OCI-LY1 (cell line): ENCODE measurements at regions not wholly inside any gene's neighbourhood (a gene's known extent, or its start where the extent isn't known, plus 50 kb on each side); places are given as distances from the start of the nearest gene placed in this dataset.

Experiments
- H2AFZ ChIP-seq: fragments of 200-600 bp; sonication (generic), shearing (Covaris generic); 2 replicates; pipeline ENCODE4 v1.6.0; 2014; ENCODE audit warnings: antibody characterized with exemption, mild to moderate bottlenecking, low read length
- H3F3A ChIP-seq: fragments of 200-600 bp; sonication (generic), shearing (Covaris generic); 2 replicates; pipeline ENCODE4 v1.6.0; 2014; ENCODE audit warnings: mild to moderate bottlenecking, antibody characterized with exemption, low read length, moderate library complexity; ENCODE audit not compliant: insufficient read depth
- H3K27ac ChIP-seq: fragments of 200-600 bp; sonication (generic); 2 replicates; pipeline ENCODE4 v1.5.1; 2014; ENCODE audit warnings: low read length, mixed run types, mild to moderate bottlenecking, low read depth; ENCODE audit not compliant: poor library complexity, severe bottlenecking
- H3K27me3 ChIP-seq: fragments of 200-600 bp; sonication (generic); 2 replicates; pipeline ENCODE4 v1.6.0; 2014; ENCODE audit warnings: antibody characterized with exemption, mild to moderate bottlenecking, low read length, moderate library complexity; ENCODE audit not compliant: insufficient read depth
- H3K36me3 ChIP-seq: fragments of 200-600 bp; sonication (generic); 2 replicates; pipeline ENCODE4 v1.6.1; 2014; ENCODE audit warnings: mild to moderate bottlenecking, antibody characterized with exemption, low read length, moderate library complexity, mixed read lengths; ENCODE audit not compliant: insufficient read depth
- H3K4me1 ChIP-seq: fragments of 200-600 bp; sonication (generic); 2 replicates; pipeline ENCODE4 v1.5.1; 2014; ENCODE audit warnings: mild to moderate bottlenecking, low read length, moderate library complexity; ENCODE audit not compliant: insufficient read depth, severe bottlenecking
- H3K4me2 ChIP-seq: fragments of 200-600 bp; sonication (generic), shearing (Covaris generic); 2 replicates; pipeline ENCODE4 v1.6.1; 2014; ENCODE audit warnings: low read length
- H3K4me3 ChIP-seq: fragments of 200-600 bp; sonication (generic); 2 replicates; pipeline ENCODE4 v1.5.1; 2014; ENCODE audit warnings: low read length, low read depth, mild to moderate bottlenecking, mixed read lengths; ENCODE audit not compliant: poor library complexity, severe bottlenecking
- H3K79me2 ChIP-seq: fragments of 200-600 bp; shearing (Covaris generic); 2 replicates; pipeline ENCODE4 v1.6.1; 2016; ENCODE audit warnings: mixed run types, low read length, mixed read lengths; ENCODE audit not compliant: insufficient read depth
- H3K9ac ChIP-seq: fragments of 200-600 bp; sonication (generic), shearing (Covaris generic); 2 replicates; pipeline ENCODE4 v1.6.1; 2014; ENCODE audit warnings: mild to moderate bottlenecking, low read length, mixed read lengths
- H3K9me2 ChIP-seq: fragments of 200-600 bp; sonication (generic), shearing (Covaris generic); 2 replicates; pipeline ENCODE4 v1.6.1; 2014; ENCODE audit warnings: low read depth, mild to moderate bottlenecking, low read length, mixed read lengths
- H3K9me3 ChIP-seq: fragments of 200-600 bp; shearing (Covaris generic); 2 replicates; pipeline ENCODE4 v1.6.1; 2014; ENCODE audit warnings: low read length, mixed read lengths
- H4K20me1 ChIP-seq: fragments of 200-600 bp; sonication (generic), shearing (Covaris generic); 2 replicates; pipeline ENCODE4 v1.6.0; 2016; ENCODE audit warnings: mild to moderate bottlenecking, low read length; ENCODE audit not compliant: insufficient read depth
- EZH2 ChIP-seq: fragments of 200-600 bp; sonication (generic), shearing (Covaris generic); IDR thresholded peaks from 2 replicates; pipeline ENCODE4 v1.8.0; 2017; ENCODE audit warnings: borderline replicate concordance, mixed run types, mild to moderate bottlenecking, antibody characterized with exemption, low read length, moderate library complexity, mixed read lengths
- TF ChIP-seq, protein P1 (sequence below): fragments of 200-600 bp; sonication (generic), shearing (Covaris generic); IDR thresholded peaks from 2 replicates; pipeline ENCODE4 v1.5.1; 2017; ENCODE audit warnings: mild to moderate bottlenecking, antibody characterized with exemption, low read length, moderate library complexity, mixed read lengths

GRCh38 chr1:63268876-63269275, 53.5 kb upstream of the FOXD3 start:
- Histone ChIP-seq H3K9me2 (no peaks in the 10 kb centered on the region), H3K27ac (no peak overlapping the region), H3K9ac (no peak overlapping the region), H3F3A (no peaks in the 10 kb centered on the region), H3K4me3 (no peak overlapping the region), H2AFZ (no peak overlapping the region), H4K20me1 (no peaks in the 10 kb centered on the region), H3K27me3 (no peaks in the 10 kb centered on the region), H3K4me1 (no peaks in the 10 kb centered on the region), H3K79me2 (no peaks in the 10 kb centered on the region), H3K36me3 (no peaks in the 10 kb centered on the region), H3K9me3 (no peaks in the 10 kb centered on the region), H3K4me2 (no peak overlapping the region)
- TF ChIP-seq EZH2, result no peak
- TF ChIP-seq, protein P1, sequence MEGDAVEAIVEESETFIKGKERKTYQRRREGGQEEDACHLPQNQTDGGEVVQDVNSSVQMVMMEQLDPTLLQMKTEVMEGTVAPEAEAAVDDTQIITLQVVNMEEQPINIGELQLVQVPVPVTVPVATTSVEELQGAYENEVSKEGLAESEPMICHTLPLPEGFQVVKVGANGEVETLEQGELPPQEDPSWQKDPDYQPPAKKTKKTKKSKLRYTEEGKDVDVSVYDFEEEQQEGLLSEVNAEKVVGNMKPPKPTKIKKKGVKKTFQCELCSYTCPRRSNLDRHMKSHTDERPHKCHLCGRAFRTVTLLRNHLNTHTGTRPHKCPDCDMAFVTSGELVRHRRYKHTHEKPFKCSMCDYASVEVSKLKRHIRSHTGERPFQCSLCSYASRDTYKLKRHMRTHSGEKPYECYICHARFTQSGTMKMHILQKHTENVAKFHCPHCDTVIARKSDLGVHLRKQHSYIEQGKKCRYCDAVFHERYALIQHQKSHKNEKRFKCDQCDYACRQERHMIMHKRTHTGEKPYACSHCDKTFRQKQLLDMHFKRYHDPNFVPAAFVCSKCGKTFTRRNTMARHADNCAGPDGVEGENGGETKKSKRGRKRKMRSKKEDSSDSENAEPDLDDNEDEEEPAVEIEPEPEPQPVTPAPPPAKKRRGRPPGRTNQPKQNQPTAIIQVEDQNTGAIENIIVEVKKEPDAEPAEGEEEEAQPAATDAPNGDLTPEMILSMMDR, result no peak

DNA sequence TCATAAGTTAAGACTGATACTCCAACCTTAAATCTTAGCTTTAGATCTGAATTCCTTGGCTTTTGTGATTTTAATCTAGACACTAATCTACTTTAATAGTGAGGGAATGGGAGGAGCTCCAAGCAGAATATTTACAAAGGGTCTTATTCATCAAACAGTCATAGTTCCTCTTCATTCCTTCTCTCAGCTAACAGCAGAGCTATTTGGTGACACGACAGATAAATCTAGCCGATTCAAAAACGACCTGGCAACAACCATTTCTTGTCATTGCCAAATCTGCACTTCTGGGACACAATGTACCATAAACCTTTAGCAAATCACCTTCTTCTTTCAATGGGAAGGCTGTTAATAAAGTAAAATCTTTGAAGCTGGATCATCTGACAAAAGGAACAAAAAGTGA, 52.8 kb upstream of the FOXD3 start:
- Histone ChIP-seq H3K27me3 (no peaks in the 10 kb centered on the region), H3K9me2 (no peaks in the 10 kb centered on the region), H3K4me2 (no peak overlapping the region), H3K9ac (no peak overlapping the region), H2AFZ (no peak overlapping the region), H3K27ac (no peak overlapping the region), H3K9me3 (no peaks in the 10 kb centered on the region), H3F3A (no peaks in the 10 kb centered on the region), H3K79me2 (no peaks in the 10 kb centered on the region), H3K36me3 (no peaks in the 10 kb centered on the region), H3K4me3 (no peak overlapping the region), H4K20me1 (no peaks in the 10 kb centered on the region), H3K4me1 (no peaks in the 10 kb centered on the region)
- TF ChIP-seq, protein P1, result no peak
- no peak for TF ChIP-seq EZH2
